NOMO-1 treated with dmso at 0.1 percent for 144 hours (cell line): ENCODE measurements at regions not wholly inside any gene's neighbourhood (a gene's known extent, or its start where the extent isn't known, plus 50 kb on each side); places are given as distances from the start of the nearest gene placed in this dataset.

ENCODE experiments used
- DNase-seq: peaks from one replicate; lab custom pipeline; 2025; ENCODE audit not compliant: unreplicated experiment; lab: John Stamatoyannopoulos, UW

DNA sequence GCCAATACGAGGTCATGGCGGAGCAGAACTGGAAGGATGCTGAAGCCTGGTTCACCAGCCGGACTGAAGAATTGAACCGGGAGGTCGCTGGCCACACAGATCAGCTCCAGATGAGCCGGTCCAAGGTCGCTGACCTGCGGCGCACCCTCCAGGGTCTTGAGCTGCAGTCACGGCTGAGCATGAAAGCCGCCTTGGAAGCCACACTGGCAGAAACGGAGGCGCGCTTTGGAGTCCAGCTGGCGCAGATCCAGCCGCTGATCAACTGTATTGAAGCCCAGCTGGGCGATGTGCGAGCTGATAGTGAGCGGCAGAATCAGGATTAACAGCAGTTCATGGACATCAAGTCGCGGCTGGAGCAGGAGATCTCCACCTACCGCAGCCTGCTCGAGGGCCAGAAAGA lies 296.9 kb downstream of the OGFRL1 start:
- no peak for DNase-seq

DNA sequence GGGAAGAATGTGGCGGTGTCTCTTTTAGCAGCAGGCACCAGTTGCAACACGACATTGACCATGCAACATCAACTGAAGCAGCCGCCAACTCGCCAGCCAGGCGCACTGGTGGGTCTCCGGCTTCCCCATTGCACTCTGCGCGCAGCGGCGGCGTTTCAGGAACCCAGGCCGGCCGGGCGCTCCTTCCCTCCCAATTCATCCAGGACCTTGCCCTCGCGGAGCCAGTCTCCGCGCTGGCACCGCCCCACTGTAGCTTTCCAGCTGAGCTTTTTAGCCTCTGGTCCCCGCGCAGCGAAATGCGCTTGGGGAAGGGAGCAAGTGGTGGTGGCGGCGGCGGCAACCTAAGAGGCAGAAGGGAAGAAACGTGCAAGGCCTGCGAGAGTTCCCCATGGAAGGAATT lies 297.9 kb upstream of the RIMS1 start:
- DNase-seq, result no peak

DNA sequence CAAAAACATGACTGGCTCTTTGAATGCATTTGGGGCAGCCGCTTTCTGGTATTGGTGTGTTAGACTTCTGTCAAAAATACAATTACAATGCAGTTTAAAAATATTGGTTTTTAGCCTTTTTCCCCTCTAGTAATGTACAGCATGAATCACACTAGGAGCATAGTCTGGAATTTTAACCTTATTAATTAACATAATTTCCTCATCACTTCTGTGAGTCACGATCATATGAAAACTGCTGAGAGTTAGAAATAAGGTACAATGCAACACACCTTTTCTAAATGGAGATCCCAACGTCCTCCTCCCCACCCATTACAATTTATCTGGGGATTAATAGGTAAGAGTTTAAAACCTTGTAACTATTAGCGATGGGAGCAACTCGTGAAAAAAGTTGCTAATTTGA lies 297.1 kb upstream of the RIMS1 start:
- no peak for DNase-seq

DNA sequence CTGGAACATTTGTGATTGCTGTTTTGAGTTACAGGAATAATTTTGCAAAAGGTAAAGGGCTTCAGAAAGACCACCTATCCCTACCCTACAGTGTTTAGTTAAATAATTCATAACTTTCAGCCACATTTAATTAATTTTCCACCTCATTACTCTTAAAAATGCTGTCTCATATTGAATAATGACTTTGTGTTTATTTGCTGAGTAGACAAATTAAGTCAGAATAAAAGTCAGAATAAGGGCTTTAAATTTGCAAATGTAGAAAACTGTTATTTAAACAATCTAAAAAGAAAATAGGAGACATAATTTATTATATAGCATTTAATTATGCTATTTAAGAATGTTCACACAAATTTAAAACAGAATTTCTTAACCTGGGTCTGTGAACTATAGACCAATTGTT lies 293.7 kb upstream of the RIMS1 start:
- no peak for DNase-seq

DNA sequence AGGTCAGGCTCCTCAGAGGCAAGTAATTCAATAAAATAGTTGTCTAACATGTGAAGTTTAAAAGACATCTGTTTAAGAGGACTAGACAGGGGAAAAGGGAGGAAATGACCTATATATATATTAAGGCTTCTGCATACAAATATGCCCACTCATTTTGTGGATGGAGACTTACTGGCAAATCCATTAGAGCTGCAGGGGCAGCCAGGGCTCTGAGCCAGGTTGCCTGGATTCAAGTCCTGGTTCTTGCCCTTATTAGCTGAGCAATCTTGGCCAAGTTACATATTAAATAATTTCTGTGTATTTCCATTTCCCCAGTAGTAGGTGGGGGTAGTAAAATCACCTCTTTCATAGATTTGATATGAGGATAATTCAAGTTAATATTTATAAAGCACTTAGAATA lies 287.0 kb upstream of the RIMS1 start:
- no peak for DNase-seq

DNA sequence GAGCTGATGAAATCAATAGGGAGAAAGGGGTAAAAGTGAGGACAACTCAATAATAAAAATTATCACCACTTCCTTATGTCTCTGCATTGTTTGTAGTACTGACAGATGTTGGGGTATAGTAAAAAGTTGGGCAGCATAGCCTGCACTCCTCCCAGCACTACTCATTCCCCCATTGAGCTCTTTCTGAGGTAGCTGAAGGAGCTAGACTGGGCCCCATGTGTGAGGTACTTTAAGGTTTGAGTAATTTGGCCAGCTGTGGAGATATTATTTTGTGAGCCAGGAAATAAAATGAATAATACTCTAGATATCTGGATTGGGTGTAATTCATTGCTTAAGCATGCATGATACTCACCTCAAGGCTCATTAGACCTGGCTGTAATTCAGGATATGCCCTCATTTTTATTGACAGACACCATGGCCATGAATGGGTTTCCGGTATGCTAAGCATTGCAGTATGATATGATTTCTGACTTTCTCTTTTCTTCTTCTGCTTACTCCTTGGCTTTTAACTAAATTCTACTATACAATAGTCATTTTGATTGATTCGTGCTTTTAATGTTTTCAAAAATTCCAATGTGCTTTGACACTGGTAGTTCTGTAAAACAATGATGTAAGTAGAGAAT lies 283.9 kb upstream of the RIMS1 start:
- no peak for DNase-seq

DNA sequence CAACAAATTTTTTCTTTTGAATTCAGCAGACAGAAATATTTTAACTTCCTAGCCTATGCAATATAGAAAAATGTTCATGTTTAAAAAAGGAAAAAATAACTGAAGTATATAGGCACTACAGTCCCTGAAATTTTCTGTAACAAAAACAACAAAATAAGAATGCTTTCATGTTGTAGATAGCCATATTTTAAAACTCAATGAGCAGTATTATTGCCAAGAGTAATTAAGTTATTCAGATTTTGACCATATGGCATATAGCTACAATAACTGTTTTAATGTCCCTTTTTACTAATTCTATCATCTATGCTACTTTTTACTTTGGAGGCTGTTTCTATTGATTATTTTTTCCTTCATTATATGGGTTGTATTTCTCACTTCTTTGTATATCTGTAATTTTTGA lies 283.3 kb upstream of the RIMS1 start:
- DNase-seq, result no peak

DNA sequence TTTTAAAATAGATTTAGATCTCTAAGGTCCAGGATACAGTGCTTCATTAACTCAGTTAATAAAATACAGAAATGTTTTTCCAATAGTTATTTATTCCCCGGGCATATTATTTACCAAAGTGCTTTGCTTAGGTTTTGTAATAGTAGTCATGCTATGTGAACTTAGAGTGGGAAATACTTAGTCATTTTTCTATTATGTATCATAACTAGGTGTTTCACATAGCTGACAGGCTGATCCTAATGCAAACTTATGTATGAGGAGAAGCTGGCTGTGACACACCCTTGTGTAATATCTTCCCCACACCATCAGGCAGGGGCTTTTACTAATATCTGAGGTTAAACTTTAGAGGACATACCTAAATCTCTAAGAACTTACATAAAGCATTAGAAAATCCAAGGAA lies 277.7 kb upstream of the RIMS1 start:
- DNase-seq, result no peak

DNA sequence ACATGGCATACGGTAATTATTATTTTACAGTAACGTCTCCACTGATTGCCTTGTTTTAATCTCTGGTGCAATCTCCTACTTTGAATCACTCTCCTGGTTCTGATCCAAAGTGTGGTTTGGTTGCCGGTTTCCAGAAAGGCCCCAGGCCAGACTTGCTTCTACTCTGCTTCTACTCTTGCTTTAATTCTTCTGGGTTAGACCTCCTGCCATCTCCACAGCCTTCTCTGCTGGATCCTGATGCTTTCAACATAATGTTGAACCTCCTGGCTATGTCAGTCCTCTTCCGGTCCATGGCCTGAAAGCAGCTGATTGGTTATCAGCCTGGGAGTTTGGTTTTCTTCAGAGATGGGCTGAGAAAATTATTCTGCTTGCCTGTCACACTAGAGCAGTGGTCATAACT lies 266.5 kb upstream of the RIMS1 start:
- DNase-seq, result no peak

DNA sequence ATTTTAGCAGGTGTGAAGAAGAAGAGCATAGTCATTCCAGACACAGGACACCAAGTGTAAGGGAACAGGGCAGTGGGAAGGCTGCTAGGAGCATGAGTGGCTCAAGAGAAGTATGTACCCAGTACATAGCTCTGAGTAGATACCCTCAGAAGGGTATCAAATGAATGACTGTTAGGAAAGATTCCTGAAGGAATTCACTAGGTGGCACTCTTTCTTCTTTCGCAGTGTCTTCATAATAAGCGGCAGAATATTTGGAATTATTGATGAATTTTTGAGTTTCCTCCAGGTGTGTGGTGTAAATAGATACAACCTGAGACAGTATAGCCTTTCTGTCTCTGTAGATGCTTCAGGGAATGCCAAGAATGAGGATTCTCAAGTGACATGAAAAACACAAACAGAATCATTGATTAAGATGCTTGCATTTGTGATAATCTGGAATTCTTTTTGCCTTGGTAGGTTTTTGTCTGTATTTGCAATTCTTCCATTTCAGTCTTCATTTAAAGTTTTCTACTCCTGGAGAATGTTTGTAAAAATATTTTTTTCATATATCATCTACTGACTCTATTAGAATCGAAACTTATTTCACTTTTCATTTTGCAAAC lies 264.3 kb upstream of the RIMS1 start:
- no peak for DNase-seq

DNA sequence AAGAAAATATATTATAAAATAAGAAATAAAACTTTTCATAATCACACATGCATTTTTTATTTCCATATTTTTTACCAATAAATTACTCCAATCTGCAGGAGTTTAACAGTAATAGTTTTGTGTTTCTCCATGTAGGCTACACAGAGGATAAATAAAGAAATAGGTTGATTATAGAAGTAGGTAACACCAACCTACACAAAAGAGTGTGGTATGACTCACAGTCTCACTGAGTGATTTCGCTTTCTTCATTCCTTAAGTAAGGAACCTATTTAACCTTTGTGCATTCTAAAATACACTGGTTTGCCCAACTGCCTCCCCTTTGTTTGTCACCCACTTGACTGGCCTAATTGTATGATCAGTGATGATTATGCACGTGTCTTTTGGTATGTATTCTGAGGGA lies 244.2 kb upstream of the RIMS1 start:
- DNase-seq, result no peak

DNA sequence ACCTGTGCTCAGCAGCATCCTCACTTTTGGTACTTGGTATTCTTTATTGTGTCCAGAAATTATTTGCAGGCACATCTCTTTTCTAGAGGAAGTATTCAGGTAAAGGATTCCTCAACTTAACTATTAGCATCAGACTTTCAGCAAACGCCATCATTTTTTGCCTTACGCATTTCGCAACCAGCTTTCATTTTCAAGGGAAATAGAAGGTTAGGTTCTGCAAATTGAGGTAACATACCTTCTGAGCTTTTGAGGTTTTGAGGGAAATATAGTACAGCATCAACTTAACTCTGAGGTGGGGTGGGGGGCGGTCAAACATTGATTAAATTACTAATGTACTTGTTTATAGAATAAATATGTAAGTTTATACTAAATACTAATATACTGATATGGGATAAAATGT lies 243.6 kb upstream of the RIMS1 start:
- DNase-seq, result no peak

DNA sequence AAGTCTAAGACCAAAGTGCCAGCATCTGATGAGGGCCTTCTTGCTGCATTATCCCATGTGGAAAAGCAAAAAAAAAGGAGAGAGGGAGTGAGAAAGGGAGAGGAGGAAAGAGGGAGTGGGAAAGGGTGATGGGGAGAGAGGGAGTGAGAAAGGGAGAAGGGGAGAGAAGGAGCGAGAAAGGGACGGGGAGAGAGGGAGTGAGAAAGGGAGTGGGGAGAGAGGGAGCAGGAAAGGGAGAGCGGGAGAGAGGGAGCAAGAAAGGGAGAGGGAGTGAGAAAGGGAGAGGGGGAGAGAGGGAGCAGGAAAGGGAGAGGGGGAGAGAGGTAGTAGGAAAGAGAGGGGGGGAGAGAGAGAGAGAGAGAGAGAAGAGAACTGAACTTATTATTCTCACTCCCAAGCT lies 241.1 kb upstream of the RIMS1 start:
- DNase-seq, result no peak

DNA sequence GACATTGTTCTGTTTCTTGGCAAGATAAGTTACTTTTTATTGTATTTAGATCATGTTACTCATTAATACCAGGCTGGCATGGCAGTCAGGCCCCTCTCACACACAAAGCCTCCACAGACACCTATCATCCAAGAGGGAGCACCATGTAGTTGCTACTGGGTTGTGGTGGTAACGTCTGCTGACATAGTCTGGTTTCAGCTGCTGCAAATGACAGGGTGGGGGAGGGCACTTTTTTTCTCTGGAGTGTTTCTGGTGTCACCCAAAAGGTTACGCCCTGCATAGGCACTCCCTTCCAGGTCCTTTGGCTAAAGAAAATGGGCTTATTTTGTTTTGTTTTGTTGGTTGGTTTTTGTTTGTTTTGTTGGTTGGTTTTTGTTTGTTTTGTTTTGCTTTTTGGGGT lies 236.4 kb upstream of the RIMS1 start:
- no peak for DNase-seq

DNA sequence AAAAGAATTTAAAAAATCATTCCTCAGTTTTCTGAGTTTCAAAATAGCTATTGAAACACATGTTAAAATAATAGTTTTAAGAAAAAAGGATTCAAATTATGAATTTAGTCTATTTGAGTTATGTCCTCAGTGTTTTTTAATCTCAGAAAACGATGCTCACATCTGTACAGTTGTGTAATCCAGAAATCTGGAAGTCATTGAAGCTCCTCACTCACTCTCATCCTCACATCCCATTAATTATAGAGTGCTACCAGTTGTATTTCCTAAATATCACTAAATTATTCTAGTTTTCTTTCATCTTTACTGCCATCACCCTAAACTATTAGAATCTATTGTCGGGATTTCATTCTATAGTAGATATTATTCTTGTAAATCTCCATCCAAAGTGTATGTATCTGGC lies 234.7 kb upstream of the RIMS1 start:
- no peak for DNase-seq

DNA sequence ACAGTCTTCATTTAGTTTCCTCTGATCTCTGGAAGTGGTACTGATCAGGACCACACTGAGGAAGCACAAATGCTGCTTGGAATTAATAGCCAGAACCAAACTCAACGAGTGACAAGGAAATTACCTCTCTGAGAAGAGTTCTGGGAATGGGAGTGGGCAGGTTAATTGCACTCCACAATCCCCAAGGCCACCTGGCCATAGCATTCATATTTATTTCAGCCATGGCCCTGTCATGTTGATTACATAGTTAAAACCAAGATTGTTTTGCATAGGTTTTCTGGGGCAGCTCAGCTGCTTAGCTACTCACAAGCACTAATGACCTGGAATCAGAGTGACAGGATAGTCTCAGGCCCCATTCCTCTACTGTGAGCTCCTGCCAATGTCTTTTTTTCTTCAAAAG lies 230.2 kb upstream of the RIMS1 start:
- no peak for DNase-seq

DNA sequence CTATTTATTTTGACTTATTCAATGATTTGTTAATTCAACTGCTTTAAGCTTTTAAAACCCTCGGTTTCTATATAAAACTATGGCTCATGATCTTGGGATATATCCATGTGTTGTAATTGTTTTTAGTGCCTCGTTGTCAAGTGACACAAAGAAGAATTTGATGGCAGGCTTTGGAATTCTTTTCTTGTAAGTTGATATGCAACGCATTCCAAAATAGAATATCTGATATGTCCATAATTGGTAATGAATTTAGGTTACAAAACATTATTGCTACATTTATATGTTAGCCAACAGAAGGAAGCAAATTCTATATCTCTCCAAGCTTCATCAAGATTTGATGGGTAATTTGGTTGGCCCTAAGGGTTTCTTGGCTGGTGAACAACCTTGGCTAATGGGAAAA lies 220.4 kb upstream of the RIMS1 start:
- DNase-seq, result no peak

DNA sequence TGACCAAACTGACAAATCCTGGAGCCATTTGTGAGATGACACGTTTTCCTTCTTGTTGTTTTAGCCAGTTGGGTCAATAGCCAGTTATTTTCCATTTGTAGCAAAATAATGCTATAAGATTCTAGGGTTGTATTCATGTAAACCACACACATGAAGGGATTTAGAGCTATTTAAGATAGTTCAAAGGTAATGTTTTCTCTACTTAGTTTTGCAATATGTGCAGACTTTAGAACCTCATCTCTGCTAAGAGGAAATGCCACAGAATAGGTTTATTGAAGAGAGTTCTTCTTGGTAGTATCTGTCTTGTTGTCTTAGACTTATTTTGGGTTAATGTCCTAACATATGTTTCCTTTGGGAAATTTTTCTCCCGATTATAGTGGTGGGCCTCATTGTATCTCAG lies 213.5 kb upstream of the RIMS1 start:
- no peak for DNase-seq

DNA sequence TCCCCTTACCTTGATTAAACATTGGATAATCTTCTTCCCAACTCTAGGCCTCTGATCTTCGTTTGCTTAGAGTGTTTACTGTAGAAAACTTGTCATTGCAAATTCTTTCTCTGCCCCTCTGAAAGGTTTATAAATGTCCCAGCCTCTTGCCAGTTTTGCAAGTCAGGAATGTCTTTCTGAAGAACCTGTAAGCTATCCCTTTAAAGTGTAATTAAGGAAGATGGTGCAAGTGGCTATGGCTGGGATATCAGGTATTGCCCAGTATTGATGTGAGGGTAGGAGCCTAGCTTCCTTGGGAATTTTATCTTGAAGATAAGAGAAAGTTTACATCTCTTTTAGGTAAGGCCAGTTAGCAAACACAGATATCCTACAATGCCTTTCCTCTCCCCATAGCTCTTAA lies 211.0 kb upstream of the RIMS1 start:
- no peak for DNase-seq

DNA sequence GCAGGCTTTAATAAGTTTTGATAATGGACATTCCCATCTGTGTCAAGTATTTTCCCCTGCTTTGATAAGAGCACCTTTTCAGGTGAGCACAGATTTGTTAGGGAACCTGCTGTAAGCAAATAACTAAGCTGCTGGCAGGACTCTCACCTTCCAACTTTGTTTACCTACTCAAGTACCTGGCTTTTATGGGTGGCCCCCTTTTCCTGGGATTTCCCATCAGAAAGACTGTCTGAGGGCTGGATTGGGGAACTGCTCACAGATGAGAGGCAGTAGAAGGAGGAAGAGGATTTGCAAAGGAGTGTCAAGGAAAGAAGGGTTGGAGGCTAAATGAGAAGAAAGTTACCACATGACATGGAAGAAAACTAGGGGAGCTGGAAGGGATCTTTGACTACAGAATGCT lies 210.1 kb upstream of the RIMS1 start:
- no peak for DNase-seq

DNA sequence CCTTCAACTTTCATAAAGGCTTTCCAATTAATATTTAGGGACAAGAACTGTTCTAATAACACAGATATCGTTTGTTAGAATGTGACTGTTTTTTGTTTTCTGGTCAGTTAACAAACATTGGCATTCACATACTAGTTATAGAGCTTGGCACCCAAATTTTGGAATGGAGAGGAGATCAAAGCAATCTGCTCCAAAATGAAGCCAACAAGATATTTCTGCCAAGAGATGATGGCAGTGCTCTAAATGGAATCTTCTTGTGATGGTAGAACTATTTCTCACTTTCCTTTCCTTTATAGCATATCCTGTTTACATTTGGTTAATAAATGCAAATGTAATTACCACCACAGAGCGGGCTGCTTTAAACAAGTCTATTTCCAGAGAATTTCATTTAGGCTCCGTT lies 208.3 kb upstream of the RIMS1 start:
- no peak for DNase-seq

DNA sequence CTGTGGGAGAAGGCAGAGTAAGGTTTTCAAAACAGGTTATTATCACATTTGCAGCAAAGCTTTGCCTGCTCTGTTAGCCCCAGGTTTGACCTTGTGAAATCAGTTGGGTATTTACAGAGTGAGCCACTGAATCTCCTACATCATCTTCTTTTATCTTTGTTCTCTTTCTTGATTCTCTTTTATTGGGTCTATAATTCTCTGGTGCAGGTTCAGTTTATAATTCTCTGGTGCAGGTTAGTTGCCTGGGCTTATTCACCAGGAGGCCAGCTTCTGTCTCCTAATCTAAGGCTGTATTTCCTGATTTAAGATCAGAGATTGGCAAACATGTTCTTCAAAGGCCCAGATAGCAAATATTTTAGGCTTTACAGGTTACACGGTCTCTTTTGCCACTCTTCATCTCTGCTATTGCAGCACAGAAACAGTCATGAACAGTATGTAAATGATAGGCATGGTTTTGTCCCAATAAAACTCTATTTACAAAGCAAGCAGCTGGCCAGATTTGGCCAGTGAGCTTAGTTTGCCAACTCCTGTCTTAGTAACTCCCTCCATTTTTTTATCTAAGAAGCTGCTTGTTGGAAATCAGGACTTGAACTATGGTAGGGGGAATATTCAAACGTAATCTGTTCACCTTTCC lies 205.0 kb upstream of the RIMS1 start:
- DNase-seq, result no peak
